ENCODE measurements at regions not wholly inside any gene's neighbourhood (a gene's known extent, or its start where the extent isn't known, plus 50 kb on each side); places are given as distances from the start of the nearest gene placed in this dataset.
A peak's percentile ranks its signal among the peaks of the same experiment; 100 is the strongest.

GRCh38 chr15:27627623-27628022 lies 471.5 kb downstream of the OCA2 start:
- no peaks in the 10 kb centered on the region for H3K36me3 ChIP-seq (ENCODE audit: control insufficient read depth, low read length)

GRCh38 chr15:27623560-27624305 lies 475.4 kb downstream of the OCA2 start:
- no peak for TF ChIP-seq CTCF (IDR thresholded peaks at IDR 0.05; ENCODE audit: low read depth, low read length, poor library complexity, severe bottlenecking)
- no peak for TF ChIP-seq EZH2phosphoT487 (IDR thresholded peaks at IDR 0.05; ENCODE audit: borderline replicate concordance, low read length)
- Histone ChIP-seq H3K27ac (ENCODE audit: low read depth, low read length) (peak overlapping the region; percentile 42), H3K79me2 (ENCODE audit: control insufficient read depth, low read length) (no peaks in the 10 kb centered on the region), H3K9me3 (ENCODE audit: control insufficient read depth, insufficient read depth, low read length) (peaks cover 11% of the 10 kb centered on the region; the same call in 1 of the 2 replicates), H3K4me3 (ENCODE audit: low read length) (no peak overlapping the region), H3K27me3 (ENCODE audit: control insufficient read depth, low read length) (no peaks in the 10 kb centered on the region), H3K9me2 (replicated peaks; ENCODE audit: control insufficient read depth, low read length) (no peaks in the 10 kb centered on the region), H3K4me1 (ENCODE audit: control insufficient read depth, low read length) (no peaks in the 10 kb centered on the region), H3K36me3 (ENCODE audit: control insufficient read depth, low read length) (no peaks in the 10 kb centered on the region), H4K20me1 (ENCODE audit: control insufficient read depth, insufficient read depth, low read depth, low read length) (no peaks in the 10 kb centered on the region), H3F3A (ENCODE audit: control insufficient read depth, insufficient read depth) (no peaks in the 10 kb centered on the region), H3K4me2 (ENCODE audit: low read length) (peak overlapping the region; percentile 14; the same call in 1 of the 2 replicates)

More at GRCh38 chr15:27627623-27628022, 471.5 kb downstream of the OCA2 start:
- Histone ChIP-seq H3F3A (ENCODE audit: control insufficient read depth, insufficient read depth) (no peaks in the 10 kb centered on the region), H3K27me3 (ENCODE audit: control insufficient read depth, low read length) (no peaks in the 10 kb centered on the region), H3K4me1 (ENCODE audit: control insufficient read depth, low read length) (no peaks in the 10 kb centered on the region), H4K20me1 (ENCODE audit: control insufficient read depth, insufficient read depth, low read depth, low read length) (no peaks in the 10 kb centered on the region), H3K27ac (ENCODE audit: low read depth, low read length) (no peak overlapping the region), H3K4me2 (ENCODE audit: low read length) (no peak overlapping the region), H3K9me3 (ENCODE audit: control insufficient read depth, insufficient read depth, low read length) (peaks cover 14% of the 10 kb centered on the region; the same call in 1 of the 2 replicates), H3K79me2 (ENCODE audit: control insufficient read depth, low read length) (no peaks in the 10 kb centered on the region), H3K9me2 (replicated peaks; ENCODE audit: control insufficient read depth, low read length) (no peaks in the 10 kb centered on the region), H3K4me3 (ENCODE audit: low read length) (no peak overlapping the region)
- TF ChIP-seq EZH2phosphoT487 (IDR thresholded peaks at IDR 0.05; ENCODE audit: borderline replicate concordance, low read length) (no peak), CTCF (IDR thresholded peaks at IDR 0.05; ENCODE audit: low read depth, low read length, poor library complexity, severe bottlenecking) (no peak)

DNA sequence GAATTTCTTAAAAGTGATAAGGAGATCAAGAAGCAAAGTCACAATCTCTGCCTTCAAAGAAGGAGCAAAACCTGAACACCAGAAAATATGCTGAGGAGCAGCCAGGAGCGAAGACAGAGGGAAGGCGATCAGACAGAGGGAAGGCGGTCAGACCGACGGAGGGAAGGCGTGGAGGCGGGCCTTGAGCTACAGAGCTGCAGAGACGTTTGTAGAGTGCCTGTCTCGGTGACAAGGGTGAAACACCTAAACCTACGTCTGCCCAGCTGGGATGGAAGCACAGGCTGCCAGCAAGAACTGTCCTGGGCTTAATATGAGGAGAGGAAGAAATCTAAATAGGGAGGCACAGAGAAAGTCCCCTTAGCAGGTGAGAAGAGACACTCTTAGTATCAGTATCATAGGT lies 476.0 kb downstream of the OCA2 start:
- no peaks in the 10 kb centered on the region for H4K20me1 ChIP-seq (ENCODE audit: control insufficient read depth, insufficient read depth, low read depth, low read length)
- peak overlapping the region; percentile 42 for H3K27ac ChIP-seq (ENCODE audit: low read depth, low read length)
- H3K4me2 ChIP-seq (ENCODE audit: low read length) = peak overlapping the region; percentile 14; the same call in 1 of the 2 replicates
- H3K4me1 ChIP-seq (ENCODE audit: control insufficient read depth, low read length) = no peaks in the 10 kb centered on the region
- H3K36me3 ChIP-seq (ENCODE audit: control insufficient read depth, low read length) = no peaks in the 10 kb centered on the region
- H3K9me3 ChIP-seq (ENCODE audit: control insufficient read depth, insufficient read depth, low read length) = peaks cover 11% of the 10 kb centered on the region; the same call in 1 of the 2 replicates
- no peaks in the 10 kb centered on the region for H3F3A ChIP-seq (ENCODE audit: control insufficient read depth, insufficient read depth)
- H3K9me2 ChIP-seq (replicated peaks; ENCODE audit: control insufficient read depth, low read length) = no peaks in the 10 kb centered on the region
- no peaks in the 10 kb centered on the region for H3K79me2 ChIP-seq (ENCODE audit: control insufficient read depth, low read length)
- no peak overlapping the region for H3K4me3 ChIP-seq (ENCODE audit: low read length)
- TF ChIP-seq EZH2phosphoT487 (IDR thresholded peaks at IDR 0.05; ENCODE audit: borderline replicate concordance, low read length) (no peak), CTCF (IDR thresholded peaks at IDR 0.05; ENCODE audit: low read depth, low read length, poor library complexity, severe bottlenecking) (no peak)
- H3K27me3 ChIP-seq (ENCODE audit: control insufficient read depth, low read length) = no peaks in the 10 kb centered on the region

Data from DOHH2 (cell line).